Umbilical cord (tissue), 1 donor: ENCODE measurements at regions not wholly inside any gene's neighbourhood (a gene's known extent, or its start where the extent isn't known, plus 50 kb on each side); places are given as distances from the start of the nearest gene placed in this dataset.
A peak's percentile ranks its signal among the peaks of the same experiment; 100 is the strongest.

Experiments used
- DNase-seq: peaks from one replicate; pipeline ENCODE4 v3.0.0-alpha.2; 2015; ENCODE audit warnings: low spot score

DNA sequence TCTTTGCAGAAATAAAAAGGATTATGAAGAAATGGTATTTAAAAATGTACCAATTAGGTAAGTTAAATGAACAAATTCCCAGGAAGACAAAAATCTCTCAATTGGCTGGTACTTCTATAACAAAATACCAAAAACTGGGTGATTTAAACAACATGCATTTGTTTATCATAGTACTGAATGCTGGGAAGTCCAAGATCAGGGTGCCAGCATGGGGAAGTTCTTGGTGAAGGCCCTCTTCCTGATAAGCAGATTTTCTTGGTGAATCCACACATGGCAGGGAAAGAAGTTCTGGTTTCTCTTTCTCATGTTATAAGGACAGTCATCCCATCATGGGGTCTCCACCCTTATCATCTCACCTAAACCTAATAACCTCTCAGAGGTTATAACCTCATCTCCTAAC, 271.6 kb upstream of the SETBP1 start:
- DNase-seq, result no peak

DNA sequence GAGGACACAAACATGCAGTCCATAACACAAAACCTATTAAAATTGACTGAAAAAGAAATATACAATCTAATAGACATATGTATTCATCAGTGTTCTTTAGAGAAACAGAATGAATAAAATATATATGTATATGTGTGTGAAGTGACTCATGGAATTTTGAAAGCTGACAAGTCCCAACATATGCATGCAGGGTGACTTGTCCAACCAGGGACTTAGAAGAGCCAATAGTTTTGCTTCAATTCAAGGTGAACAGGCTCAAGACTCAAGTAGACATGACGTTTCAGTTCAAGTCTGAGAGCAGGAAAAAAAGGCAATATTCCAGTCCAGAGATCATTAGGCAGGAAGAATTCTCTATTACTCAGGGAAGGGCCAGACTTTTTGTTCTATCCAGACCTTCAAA, 271.2 kb upstream of the SETBP1 start:
- DNase-seq, result no peak

DNA sequence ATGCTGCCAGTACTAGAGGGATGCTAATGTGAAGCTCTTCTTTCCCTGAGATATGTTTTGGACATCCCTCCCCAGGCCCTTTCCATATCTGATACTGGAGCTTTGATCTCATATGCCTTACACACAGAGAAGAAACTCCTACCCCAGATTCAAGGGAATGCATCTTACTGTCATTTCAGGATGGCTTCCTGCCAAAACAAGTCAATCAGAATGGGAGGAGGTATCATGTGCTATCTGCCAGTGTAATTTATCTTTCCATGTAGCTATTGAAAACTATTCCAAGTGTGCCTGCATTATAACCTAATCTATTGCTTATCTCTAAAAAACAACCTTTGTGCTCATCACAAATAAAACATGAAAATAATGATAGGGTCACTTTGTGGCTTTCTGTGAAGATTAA, 269.9 kb upstream of the SETBP1 start:
- DNase-seq, result no peak

DNA sequence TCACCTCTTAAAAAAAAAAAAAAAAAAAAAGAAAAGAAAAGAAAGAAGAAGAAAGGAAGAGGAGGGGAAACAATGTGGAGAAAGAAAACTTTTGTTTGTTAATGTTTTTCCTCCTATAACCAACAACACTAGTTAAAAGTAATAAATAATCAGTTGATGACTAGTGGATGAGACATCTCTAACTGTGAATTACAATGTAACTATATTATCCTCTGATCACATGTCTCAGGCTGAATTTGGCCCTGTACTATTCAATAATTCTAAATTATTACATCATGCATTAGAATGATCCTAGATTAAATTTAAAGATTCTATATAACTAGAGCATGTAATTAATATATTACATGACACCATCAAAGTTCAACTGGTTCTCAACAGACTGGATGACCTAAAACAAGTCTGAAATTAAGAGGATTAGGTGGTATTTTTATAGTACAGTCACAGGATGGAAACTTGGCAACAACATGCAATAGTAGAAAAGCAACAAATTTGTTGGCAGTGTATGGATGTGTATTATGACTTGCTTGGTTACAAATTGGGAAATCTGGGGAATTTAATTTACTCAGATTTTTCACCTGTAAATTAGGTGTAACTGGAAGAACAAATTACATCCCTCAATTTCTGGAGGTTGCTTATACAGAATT, 269.3 kb upstream of the SETBP1 start:
- DNase-seq, result no peak

DNA sequence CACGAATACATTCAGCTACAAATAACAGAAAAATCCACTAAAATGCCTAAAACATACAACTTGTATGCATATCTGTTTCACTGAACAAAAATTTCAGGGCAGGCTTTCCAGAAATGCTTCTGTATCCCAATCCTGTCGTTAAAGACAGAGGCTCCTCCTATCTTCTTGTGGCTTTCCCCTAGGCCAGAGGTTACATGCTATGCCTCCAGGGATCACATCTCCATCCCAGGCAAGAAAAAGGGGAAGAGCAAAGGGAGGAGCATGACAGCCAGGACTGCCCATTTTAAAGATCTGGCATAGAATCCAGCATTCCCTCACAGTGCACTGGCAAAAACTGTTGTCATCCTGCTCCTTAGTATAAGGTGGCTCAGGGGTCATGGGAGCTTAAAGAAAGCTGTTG, 268.7 kb upstream of the SETBP1 start:
- no peak for DNase-seq

DNA sequence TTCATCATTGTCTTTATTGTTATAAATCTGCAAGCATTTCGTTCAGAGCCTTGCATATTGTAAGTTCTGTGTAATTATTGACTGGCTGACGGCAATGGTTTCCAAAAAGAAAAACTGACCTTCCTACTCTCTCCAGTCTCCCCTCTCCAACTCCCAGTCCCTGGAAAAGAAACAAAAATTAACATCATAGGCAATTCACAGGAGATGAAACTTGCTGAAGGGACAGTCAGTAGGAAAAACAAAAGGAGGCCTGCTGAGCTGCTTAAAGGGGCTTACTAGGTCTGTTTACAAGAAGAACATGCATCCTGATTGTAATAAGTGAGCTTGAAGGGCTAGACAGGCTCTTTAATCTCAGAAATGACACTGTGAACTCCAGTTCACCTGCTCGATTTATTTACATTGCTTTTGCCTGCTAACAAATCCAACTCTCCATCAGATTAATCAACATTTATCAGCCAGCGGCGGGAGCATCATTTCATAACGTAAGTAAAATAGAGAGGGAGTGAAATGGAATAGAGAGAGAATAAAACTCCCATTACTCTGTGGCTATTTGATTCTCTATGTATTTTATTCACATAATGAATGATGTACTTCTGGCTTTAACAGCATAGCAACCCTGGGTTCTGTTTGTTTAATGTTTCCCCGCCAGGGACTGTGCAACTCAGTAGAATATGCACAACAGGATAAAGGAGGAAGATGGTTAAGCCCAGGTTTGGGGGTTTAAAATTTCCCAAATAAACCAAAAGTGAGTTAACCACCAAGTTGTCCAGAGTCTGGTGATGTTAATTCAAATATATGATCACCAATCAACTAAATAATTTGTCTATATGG, 256.7 kb upstream of the SETBP1 start:
- DNase-seq, result no peak

DNA sequence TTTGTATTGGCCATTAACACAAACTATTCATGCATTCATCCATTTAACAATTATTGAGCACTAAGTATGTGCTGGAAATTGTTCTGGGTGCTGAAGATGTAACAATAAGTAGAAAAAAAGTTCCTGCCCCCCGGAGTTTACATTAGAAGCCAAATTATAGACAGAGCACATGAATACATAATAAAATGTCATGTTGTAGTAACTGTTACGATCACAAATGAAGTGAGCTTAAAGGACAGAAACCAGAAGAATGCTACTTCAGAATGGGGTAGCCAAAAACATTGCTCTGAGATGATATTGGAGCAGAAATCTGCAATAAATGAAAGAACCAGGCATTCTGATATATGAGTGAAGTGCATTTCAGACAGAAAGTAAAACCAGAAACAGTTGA, 256.0 kb upstream of the SETBP1 start:
- DNase-seq, result no peak

DNA sequence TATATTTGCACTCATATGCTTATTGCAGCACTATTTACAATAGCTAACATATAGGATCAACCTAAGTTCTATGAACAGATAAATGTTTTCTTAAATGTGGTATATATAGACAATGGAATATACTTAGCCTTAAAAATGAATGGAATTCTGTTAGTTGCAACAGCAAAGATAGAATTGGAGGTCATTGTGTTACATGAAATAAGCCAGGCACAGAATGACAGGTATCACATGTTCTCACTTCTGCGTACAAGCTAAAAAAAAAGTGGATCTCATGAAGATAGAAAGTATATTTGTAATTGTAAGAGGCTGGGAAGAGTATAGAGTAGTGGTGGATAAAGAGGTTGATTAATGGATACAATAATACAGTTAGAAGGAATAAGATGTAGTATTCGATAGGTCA, 255.5 kb upstream of the SETBP1 start:
- peak; percentile 5 for DNase-seq

DNA sequence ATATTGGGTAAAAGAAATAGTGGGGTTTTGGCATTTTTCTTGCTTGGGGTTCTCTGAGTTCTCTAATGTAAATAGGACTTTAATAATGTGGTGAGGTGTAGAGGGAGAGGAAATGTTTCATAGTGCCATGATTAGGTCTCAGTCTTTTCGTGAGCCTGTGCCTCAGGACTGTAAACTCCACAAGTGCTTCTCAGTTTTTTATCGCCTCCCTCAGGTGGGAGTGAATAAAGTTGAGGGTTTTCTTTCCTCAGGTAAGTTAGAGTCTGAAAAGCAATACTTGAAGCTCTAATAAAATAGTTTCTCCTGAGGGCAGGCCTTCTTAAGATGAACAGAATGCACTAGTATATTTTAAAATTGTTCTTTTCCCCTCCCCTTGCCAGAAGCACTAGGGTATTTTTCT, 243.1 kb upstream of the SETBP1 start:
- no peak for DNase-seq

DNA sequence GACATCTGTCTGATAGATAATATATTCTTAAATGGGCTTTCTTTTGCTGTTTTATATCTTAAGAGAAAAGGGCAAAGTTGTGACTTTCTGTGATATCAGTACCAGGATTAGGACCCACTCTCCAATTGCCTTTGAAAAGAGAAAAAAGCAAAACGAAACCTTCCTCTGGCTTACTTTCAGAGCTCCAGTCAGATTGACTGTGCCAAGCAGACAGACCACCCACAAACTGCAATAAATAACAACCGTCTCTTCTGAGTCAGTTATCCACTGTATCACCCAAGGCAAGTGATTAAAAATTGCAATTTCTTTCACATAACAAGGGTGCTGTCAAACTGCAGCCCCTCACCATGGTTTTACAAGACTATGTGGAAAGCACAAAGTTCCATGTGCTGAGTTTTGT, 230.5 kb upstream of the SETBP1 start:
- no peak for DNase-seq

DNA sequence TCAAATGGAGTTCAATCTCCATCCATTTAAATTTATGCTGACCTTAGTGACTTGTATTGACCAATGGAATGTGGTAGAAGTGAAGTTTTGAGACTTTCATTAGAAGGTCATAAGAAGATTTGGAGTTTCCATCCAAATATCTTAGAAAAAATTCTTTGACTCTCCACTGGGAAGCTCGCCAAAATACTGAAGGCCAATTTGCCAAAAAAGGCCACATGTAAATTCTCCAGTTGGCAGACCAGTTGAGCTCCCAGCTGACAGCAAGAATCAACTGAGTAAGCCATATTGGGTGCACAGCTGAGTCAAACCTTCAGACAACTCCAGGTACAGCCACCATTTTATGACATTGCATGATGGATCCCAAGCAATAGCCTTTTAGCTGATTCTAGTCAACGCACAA, 228.3 kb upstream of the SETBP1 start:
- DNase-seq, result peak; percentile 20

DNA sequence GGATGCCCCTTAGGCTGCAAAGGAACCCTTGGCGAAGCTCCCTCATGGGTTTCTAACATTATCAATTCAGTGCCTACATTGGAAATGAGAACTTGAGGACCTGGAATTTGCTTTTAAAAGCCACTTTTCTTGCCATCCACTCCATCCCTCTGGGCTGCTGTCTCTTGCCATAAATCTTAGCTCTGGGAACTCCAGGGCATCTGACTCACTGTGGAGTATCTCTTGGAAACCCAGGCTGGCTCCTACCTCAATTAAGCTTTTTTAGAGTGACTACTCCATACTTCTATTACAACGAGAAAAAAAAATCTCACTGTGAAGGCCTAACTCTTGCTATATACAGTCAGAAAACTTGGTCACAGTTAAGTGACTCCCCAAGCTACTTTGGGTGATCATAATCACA, 227.2 kb upstream of the SETBP1 start:
- DNase-seq, result no peak

DNA sequence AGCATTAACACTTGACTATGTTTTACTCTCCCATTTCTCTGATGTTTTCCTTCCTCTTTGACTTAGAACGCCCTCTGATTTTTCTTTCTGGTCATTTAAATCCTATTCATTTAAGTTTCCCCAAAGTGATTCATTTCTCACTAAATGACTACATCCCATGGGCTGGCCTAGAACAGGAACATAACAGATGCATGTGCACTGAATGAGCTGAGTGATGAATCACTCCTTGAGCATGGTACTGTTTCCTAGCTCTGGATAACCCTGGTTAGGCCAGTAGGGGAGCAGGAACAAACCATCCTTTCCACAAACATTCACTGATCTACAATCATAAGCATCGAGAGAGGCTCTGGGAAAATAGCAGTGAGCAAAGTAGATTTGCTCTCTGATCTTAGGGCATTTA, 221.9 kb upstream of the SETBP1 start:
- peak; percentile 29 for DNase-seq

DNA sequence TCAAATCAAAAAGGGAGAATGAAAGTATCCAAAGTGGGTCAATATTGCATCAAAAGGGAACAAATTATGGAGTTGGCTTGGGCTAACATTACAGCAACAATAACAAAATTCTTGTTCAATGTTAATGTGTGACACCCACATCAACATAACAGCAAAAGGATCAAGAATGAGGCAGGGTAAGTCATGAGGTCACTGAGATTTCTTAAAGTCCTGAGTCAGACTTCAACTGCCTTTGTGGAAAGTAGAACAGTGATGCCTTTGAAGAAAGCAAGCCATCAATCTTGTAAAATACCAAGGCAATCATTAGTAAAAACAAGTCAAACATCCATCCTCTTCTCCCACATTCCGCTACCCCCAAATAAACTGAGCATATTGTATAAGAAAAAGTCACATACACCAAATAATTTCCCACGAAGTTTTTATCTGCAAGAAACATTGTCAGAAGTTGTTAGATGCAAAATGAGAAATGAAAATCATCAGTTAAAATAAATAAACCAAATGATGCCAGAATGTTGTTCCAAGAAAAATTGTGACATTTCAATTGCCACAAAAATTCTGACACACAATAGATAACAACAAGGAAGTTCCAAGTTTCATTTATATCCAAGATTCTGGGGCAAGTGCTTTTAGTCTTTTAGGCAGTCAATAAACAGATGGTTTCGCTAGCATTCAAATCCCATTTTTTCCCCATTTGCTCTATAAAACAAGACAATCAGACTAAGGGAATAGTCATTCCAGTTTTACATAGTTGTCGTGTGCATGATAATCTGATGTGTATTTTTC, 216.1 kb upstream of the SETBP1 start:
- no peak for DNase-seq

DNA sequence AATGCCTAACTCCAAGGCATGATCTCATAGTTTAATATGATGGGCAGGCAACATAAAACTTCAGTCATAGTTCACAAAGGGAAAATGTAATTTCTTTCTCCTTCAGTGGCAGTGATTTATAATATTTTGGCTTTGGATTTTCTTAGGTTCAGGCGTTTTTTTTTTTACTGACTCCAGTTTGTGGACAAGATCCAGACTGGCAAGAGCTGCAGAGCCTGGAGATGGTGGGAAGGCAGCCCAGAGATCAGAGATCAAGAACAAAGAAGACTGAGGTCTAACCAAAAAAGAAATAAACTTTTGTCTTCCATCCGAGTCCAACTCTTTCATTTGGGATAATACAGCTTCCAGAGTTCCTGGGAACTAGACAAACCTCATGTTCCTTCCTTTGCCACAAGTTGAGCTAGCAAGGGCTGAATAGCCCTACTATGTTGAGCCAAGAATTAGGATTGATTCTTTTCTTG, 215.3 kb upstream of the SETBP1 start:
- peak; percentile 22 for DNase-seq

DNA sequence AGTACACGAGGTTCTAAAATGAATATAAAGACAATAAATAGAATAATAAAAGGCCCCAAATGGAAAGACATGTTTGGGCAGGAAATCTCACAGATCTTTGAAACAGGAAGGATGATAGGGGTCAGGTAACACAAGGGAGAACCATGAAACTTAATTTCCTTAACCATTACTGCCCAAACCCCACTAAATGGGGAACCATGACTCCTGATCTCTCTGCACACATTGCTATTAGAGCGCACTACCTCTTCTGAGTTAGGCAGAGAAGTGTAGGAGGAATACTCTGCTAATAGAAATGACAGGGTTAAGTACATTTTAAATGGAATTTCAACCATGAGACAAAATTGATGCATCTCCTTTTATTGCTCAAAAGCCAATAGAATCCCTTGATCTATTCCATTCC, 213.7 kb upstream of the SETBP1 start:
- no peak for DNase-seq

DNA sequence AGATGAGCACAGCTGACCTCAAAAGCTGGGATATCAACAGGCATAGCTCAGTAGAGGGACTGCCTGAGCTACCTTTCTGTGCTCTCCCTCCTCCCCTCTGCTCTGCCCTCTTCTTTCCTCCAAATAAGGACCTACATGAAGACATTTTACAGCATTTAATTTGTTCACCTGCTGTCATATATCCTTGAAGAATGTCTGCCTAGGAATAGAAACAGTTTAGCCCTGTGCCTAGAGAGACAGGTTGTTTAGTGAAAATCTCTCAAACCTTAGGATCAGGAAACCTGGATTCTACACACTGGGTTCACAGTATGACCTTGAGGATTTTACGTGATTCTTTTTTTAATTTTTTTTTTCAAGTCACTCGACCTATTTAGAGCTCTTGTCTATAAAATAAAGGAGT, 213.0 kb upstream of the SETBP1 start:
- DNase-seq, result no peak

DNA sequence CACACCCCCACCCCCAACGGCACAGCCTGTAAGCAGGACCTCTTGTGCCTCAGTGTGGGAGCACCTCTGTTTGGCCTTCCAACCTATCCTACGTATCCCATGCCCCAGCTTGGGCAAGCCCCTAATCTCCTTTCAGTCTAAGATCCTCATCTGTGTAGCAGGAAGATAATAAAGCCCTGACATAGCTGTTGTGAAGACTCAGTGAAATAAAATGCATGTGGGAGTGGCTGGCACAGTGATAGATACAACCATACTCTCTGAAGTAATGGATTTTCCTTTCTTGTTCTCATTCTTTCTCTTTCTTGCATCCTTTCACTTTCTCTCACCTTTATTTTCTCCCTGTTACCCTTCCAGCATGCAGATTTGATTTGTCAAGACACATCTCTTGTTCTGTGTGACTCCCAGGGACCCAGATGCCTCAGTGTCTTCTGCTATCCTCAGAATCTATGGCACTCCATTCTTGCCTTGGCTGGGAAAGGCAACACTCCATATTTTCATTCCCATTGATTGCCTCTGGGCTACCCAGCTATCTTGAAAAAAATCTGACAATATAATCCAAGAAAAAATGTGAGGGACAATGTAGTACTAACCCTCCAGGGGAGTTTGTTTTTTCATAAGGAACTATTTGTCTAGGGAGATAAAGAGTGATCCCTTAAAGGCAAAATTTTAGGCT, 207.2 kb upstream of the SETBP1 start:
- DNase-seq, result no peak

DNA sequence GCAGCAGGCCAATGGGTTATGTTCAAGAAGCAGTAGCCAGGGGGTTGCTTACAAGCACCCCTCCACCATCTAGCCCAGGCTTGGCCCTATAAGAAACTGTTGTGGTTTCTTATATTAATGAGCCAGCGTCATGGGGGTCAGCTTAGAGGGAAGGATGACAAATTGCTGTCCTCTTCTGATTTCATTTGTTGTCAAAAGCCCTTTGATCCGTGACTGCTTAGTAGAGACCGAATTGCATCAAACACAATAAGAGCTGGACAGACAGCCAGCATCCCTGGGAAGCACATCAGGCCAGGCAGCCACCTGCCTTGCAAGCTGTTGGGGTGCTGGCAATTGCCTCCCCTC, 206.6 kb upstream of the SETBP1 start:
- no peak for DNase-seq

DNA sequence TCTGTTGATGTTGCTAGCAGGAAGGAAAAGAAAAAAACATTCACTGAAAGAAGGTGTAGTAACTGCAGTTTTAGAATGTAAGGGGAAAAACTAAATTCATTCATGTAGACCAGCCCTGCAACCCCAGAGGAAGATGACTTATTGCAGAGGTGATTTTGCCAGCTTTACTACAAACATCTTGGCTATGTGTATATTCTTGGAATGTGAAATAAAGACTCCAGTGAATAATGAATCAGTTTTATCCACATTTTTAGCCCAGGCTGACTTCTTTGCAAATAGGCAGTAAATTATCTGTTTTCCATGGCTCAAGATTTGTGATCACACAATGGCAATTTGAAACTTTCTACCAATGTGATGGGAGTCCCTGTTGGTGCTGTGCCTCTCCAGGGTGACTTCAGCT, 206.1 kb upstream of the SETBP1 start:
- peak; percentile 30 for DNase-seq

DNA sequence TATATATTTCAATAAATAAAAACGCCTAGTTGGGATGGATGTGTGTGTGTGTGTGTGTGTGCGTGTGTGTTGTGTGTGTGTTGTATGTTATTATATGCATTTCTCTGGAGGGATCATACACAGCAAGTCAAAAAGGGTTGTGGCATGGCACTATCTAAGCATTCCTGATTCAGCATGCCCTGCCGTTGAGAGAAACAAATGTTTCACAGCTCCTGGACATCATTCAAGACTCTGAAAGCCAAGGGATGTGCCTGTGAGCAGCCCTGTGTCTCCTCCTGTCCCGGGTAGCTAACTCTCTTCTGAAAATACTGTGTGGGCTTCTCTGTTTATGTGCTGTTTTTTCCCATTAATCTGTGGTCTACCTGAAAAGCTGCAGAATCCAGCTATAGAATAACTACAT, 197.9 kb upstream of the SETBP1 start:
- no peak for DNase-seq

DNA sequence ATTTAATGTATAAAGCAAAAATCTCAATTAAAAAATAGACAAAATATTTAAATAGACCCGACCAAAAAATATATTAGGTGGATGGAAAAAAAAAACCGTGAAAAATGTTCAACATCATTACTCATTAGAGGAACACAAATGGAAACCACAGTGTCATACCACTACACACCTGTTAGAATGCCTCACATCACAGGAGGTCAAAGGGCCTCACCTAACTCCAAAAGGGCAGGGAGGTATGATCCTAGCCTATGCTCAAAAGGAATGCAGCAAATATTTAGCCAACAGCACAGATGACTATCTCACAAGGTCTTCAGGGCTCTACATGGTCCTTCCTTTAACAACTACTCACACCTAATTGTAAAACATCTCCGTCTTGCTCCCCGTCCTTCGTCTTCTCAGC, 185.5 kb upstream of the SETBP1 start:
- DNase-seq, result no peak
